ENCODE measurements at regions not wholly inside any gene's neighbourhood (a gene's known extent, or its start where the extent isn't known, plus 50 kb on each side); places are given as distances from the start of the nearest gene placed in this dataset.

GRCh38 chr3:75248974-75249373 lies 415.2 kb upstream of the FRG2C start:
- Histone ChIP-seq H2BK5ac (ENCODE audit: low read depth, low read length, poor library complexity, severe bottlenecking) (no peak overlapping the region), H4K20me1 (ENCODE audit: insufficient read depth, low read length) (no peaks in the 10 kb centered on the region), H3K27me3 (ENCODE audit: control insufficient read depth, insufficient read depth, low read length) (no peaks in the 10 kb centered on the region), H2AFZ (replicated peaks; ENCODE audit: low read length, poor library complexity) (no peak overlapping the region), H3K9me3 (ENCODE audit: control insufficient read depth, insufficient read depth, low read length) (no peaks in the 10 kb centered on the region), H4K5ac (ENCODE audit: low read depth, low read length) (no peak overlapping the region), H3K4me2 (ENCODE audit: low read depth, low read length) (no peak overlapping the region), H3K4me1 (ENCODE audit: control insufficient read depth, insufficient read depth, low read length) (no peaks in the 10 kb centered on the region), H2BK15ac (ENCODE audit: low read depth, low read length) (no peak overlapping the region), H3K4me3 (ENCODE audit: insufficient read depth, low read depth, low read length) (no peak overlapping the region), H3K23ac (ENCODE audit: low read depth, low read length) (no peak overlapping the region), H2AK5ac (ENCODE audit: low read depth, low read length) (no peak overlapping the region), H3K4ac (ENCODE audit: low read depth, low read length) (no peak overlapping the region), H4K91ac (ENCODE audit: insufficient read depth, low read depth, low read length) (no peak overlapping the region), H4K8ac (ENCODE audit: low read depth in 2 of 2, low read length in 2 of 2) (no peak overlapping the region), H3K56ac (ENCODE audit: extremely low read depth, insufficient read depth, low read length) (no peak overlapping the region), H2AK9ac (replicated peaks; ENCODE audit: low read depth, low read length, poor library complexity) (no peak overlapping the region), H3K14ac (replicated peaks; ENCODE audit: low read depth, low read length) (no peak overlapping the region), H2BK120ac (ENCODE audit: low read depth, low read length) (no peak overlapping the region), H3K9ac (ENCODE audit: low read depth, low read length) (no peak overlapping the region), H3K9me1 (ENCODE audit: insufficient read depth, low read length) (no peaks in the 10 kb centered on the region), H2BK20ac (ENCODE audit: low read depth, low read length) (no peak overlapping the region), H3K36me3 (ENCODE audit: control insufficient read depth, insufficient read depth, low read length) (no peaks in the 10 kb centered on the region), H3K79me1 (ENCODE audit: low read depth in 1 of 2, low read length in 2 of 2) (no peaks in the 10 kb centered on the region), H3K27ac (ENCODE audit: insufficient read depth, low read length) (no peak overlapping the region), H3K18ac (ENCODE audit: low read depth, low read length) (no peak overlapping the region)
- DNase-seq (no peak), ATAC-seq (ENCODE audit: low read depth) (no peak)
- ChIA-PET CTCF (no interaction called here), POLR2A (ENCODE audit: unreplicated experiment) (no interaction called here)
- TF ChIP-seq CEBPB (IDR thresholded peaks at IDR 0.05; ENCODE audit: low read depth, low read length), result no peak
- no peak for TF ChIP-seq RAD21 (IDR thresholded peaks at IDR 0.05; ENCODE audit: low read length)
- no peak for TF ChIP-seq ELK1 (IDR thresholded peaks at IDR 0.05; ENCODE audit: borderline replicate concordance, low read depth, low read length)
- TF ChIP-seq USF2 (IDR thresholded peaks at IDR 0.05; ENCODE audit: low read depth, low read length), result no peak
- TF ChIP-seq NFE2L2 (IDR thresholded peaks at IDR 0.05; ENCODE audit: low read depth, low read length), result no peak
- TF ChIP-seq CTCF (conservative IDR thresholded peaks at IDR 0.05; ENCODE audit: low read depth, low read length), result no peak
- TF ChIP-seq RCOR1 (IDR thresholded peaks at IDR 0.05; ENCODE audit: insufficient replicate concordance, low read length), result no peak
- TF ChIP-seq BHLHE40 (IDR thresholded peaks at IDR 0.05; ENCODE audit: low read depth, low read length), result no peak
- no peak for TF ChIP-seq FOS (IDR thresholded peaks at IDR 0.05; ENCODE audit: low read depth, low read length)
- no peak for TF ChIP-seq MXI1 (IDR thresholded peaks at IDR 0.05; ENCODE audit: borderline replicate concordance, low read depth, low read length)
- no peak for TF ChIP-seq POLR2A (IDR thresholded peaks at IDR 0.05; ENCODE audit: low read depth, low read length)
- TF ChIP-seq MAZ (IDR thresholded peaks at IDR 0.05; ENCODE audit: borderline replicate concordance, low read depth, low read length), result no peak
- TF ChIP-seq RFX5 (IDR thresholded peaks at IDR 0.05; ENCODE audit: low read depth, low read length), result no peak
- no peak for TF ChIP-seq CHD1 (IDR thresholded peaks at IDR 0.05; ENCODE audit: low read depth, low read length)
- no peak for TF ChIP-seq SMC3 (IDR thresholded peaks at IDR 0.05; ENCODE audit: low read depth, low read length)
- TF ChIP-seq MAFK (IDR thresholded peaks at IDR 0.05; ENCODE audit: low read depth, low read length), result no peak
- in situ Hi-C loops (cut with MboI; ENCODE audit: low sequenced_read_pairs), result no loop called here
- intact Hi-C loops (cut with micrococcal nuclease), result no loop called here
- no TSS peak for BruUV-seq (replicated peaks)
- dilution Hi-C loops (cut with HindIII; ENCODE audit: low sequenced_read_pairs, unreplicated experiment), result no loop called here

All from IMR-90 (cell line).